NCI-H1105 treated with DMSO at 0.1 percent for 48 hours (cell line): ENCODE measurements at regions not wholly inside any gene's neighbourhood (a gene's known extent, or its start where the extent isn't known, plus 50 kb on each side); places are given as distances from the start of the nearest gene placed in this dataset.
A peak's percentile ranks its signal among the peaks of the same experiment; 100 is the strongest.

ENCODE experiments used
- DNase-seq: peaks from one replicate; lab custom pipeline; 2025; lab: John Stamatoyannopoulos, UW

DNA sequence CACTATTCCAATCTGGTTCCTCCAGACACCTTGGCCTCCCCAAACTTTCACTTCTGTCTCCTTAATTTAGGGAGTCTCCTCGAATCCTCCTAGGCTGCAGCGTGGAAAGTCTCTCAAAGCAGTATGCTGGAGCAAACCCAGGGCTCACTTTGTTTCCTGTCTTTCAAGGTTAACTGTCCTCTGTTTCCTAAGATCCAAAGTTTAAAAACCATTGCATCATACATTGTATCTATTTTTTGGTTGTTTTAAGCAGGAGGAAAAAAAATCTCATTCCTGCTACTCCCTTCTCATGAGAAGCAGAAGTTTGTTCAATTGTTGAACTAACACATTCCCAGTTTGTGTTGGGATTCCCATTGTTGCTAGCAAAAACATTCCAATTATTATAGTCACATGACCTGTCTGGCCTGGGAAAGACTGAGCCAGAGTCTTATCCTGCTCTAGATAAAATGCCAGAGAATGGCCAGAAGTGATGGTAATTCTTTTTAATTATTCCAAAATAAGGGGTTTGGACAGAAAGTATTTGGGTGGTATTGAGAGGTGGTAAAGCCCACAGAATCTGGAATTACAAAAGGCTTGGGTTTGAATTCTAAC lies 67.3 kb downstream of the HSPB8 start:
- no peak for DNase-seq

DNA sequence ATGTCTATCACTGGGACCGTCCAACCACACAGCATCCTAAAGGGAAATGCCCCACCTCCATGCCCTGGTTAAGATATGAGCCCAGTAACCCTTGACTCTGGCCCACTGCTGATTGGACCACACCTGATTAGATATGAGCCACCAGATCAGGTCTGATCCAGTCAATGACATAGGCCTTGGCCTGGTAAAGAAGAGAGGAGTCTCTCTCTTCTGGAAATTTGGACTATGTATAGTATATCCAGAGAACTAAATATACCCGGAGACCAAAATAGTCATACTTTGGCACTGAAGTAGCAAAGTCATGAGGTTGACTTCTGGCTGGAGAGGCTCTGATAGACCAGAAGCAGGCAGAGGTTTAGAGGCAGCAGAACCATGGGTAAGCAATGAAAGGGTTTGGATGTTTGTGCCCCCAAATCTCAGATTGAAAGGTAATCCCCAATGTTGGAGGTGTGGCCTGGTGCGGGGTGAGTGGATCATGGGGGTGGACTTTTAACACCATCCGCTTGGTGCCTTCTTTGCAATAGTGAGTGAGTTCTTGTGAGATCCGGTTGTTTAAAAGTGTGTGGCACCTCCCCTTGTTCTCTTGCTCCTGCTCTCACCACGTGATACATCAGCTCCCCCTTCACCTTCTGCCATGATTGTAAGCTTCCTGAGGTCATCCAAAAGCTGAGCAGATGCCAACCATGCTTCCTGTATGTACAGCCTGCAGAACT lies 68.4 kb downstream of the HSPB8 start:
- no peak for DNase-seq

DNA sequence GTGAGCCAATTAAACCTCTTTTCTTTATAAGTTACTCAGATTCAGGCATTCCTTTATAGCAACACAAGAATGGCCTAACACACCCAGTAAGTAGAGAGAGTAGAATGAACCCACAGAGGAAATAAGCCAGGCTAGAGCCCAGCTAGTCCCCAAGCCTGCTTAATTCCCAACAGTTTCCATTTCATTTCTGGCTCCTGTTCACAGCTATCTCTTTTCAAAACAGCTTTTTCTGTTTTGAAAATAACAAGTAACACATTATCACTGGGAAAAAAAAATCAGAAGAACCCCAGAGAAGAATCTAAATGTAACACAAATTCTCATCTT lies 69.0 kb downstream of the HSPB8 start:
- DNase-seq: no peak

- DNase-seq: no peak
These were observed 70.8 kb downstream of the HSPB8 start for GRCh38 chr12:119249383-119250155.

- no peak for DNase-seq
These were observed 76.6 kb downstream of the HSPB8 start for GRCh38 chr12:119255314-119255713.

DNA sequence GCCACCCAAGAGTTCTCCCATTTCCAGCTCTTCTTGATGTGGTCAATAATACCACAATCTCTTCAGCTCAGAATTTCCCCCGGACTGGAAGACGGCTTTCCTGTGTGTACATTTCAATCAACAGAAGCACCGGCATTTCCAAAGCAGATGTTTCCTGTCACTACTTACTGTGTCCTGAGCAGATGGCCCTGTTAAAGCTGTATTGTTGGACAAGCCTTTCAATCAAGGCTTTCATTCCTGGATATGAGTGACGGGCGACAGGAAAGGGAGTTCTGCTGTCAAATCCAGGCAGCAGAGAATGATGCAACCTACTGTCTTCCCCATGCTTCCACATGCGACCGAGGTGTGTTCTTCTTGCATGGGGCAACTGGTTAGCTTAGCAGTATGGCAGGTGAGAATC lies 76.4 kb upstream of the CCDC60 start:
- peak; percentile 67 for DNase-seq

- DNase-seq: peak; percentile 72
These were observed 76.0 kb upstream of the CCDC60 start for GRCh38 chr12:119258556-119258955.

- no peak for DNase-seq
These were observed 75.0 kb upstream of the CCDC60 start for GRCh38 chr12:119259484-119259883.

- no peak for DNase-seq
These were observed 72.1 kb upstream of the CCDC60 start for GRCh38 chr12:119262388-119262787.

DNA sequence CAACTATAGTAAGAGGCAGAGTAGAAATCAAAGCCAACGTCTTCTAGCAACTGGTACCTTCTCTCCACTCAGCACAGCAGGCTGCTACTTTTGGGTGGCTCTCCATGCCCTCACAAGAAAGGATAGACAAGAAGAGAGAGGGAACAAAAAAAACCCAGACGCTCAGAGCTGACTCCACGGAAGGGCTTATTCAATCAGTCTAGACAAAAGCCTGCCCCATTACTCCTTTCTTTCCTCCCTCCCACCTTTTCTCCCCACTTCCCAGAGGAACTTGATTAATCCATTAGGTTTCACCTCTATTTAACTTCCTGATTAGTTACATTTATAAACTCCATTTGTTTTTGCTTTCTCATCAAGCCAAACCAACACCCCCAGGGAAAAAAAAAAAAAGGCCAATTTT lies 71.1 kb upstream of the CCDC60 start:
- no peak for DNase-seq

DNA sequence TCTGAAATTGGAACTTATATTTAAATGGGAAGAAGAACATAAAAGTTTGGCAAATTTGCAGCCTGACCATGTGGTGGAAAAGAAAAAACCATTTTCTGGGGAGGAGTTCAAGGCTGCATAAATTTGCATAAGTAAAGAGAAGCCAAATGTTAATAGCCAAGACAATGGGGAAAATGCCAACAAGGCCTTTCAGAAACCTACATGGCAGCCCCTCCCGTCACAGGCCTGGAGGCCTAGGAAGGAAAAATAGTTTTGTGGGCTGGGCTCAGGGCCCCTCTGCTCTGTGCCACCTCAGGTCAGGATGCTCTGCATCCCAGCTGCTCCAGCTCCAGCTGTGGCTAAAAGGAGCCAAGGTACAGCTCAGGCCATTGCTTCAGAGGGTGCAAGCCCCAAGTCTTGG lies 67.6 kb upstream of the CCDC60 start:
- no peak for DNase-seq

DNA sequence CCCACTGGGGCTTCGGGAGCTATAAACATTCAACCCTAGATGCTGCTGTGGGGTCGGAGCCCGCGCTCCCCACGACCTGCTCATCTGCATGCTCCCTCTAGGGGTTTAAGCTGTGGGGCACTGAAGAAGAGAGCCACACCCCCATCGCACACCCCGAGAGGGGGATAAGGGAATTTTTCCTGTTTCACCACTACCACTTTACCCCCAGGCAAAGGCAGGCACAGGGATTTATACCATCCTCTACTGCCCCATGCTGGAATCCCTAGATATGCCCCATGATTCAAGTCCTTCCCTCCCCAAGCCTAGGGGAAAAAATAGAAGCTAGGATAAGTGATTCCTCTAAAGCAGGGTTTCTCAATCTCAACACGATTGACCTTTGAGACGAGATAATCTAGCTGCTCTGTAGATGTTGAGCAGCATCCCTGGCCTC lies 59.9 kb upstream of the CCDC60 start:
- no peak for DNase-seq

DNA sequence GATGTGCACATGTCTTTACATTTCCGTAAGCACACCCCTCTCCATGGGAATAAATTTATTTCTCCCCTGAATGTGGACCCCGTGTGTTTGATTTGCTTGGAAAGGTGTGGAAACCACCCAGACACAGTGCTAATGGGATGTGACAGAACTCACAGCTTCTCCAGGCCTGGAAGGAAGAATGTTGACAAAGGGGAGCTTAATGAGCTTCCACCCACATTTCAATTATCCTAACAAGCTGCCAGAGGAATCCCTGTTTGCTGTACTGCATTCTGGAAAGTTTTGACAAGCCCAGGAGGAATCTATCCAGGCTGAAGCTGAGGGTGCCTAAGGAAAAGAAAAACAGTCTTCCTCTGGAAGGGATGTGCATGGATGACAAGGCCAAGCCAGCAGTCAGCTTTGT lies 51.2 kb upstream of the CCDC60 start:
- no peak for DNase-seq
